H1 (cell line): ENCODE measurements at regions not wholly inside any gene's neighbourhood (a gene's known extent, or its start where the extent isn't known, plus 50 kb on each side); places are given as distances from the start of the nearest gene placed in this dataset.

ENCODE experiments used
- CTCF ChIA-PET: fragments of 300-600 bp; sonication (Branson Sonifier 250); formaldehyde crosslinking; loops from one replicate; lab custom pipeline; 2021; ENCODE audit not compliant: partially characterized antibody; lab: Charles Lee
- POLR2A ChIA-PET: fragments of 300-600 bp; sonication (Branson Sonifier 250); formaldehyde crosslinking; loops from one replicate; lab custom pipeline; 2021; ENCODE audit warnings: inconsistent platforms; ENCODE audit not compliant: partially characterized antibody; lab: Charles Lee
- DNase-seq, 2 experiments: peaks; one replicate each; pipeline versions ENCODE4 v3.0.0 to v3.0.0-alpha.2; 2010 to 2022; ENCODE audit warnings: low spot score in 2 of 2, low read depth in 1 of 2, mixed read lengths in 1 of 2
- FAIRE-seq: peaks from 2 replicates; lab custom pipeline; 2011; peaks lifted over from hg19 to GRCh38; lab: Jason Lieb, UNC
- H2AFZ ChIP-seq: 2 replicates; pipeline ENCODE4 v1.8.1; 2012; ENCODE audit warnings: low read length, inconsistent platforms
- H2AK5ac ChIP-seq: 2 replicates; pipeline ENCODE4 v1.6.1; 2013; ENCODE audit warnings: low read depth, low read length
- H2BK120ac ChIP-seq: replicated peaks from 2 replicates; pipeline ENCODE3; 2013; ENCODE audit warnings: low read depth, low read length, inconsistent platforms
- H2BK12ac ChIP-seq: 2 replicates; pipeline ENCODE4 v1.6.1; 2013; ENCODE audit warnings: low read depth, low read length
- H2BK15ac ChIP-seq: 2 replicates; pipeline ENCODE4 v1.6.1; 2013; ENCODE audit warnings: low read length
- H2BK20ac ChIP-seq: 2 replicates; pipeline ENCODE4 v1.6.1; 2013; ENCODE audit warnings: low read length
- H2BK5ac ChIP-seq: 2 replicates; pipeline ENCODE4 v1.6.1; 2013; ENCODE audit warnings: low read depth, low read length
- H3K14ac ChIP-seq: 2 replicates; pipeline ENCODE4 v1.6.1; 2013; ENCODE audit warnings: inconsistent platforms; ENCODE audit not compliant: insufficient read length
- H3K18ac ChIP-seq: 2 replicates; pipeline ENCODE4 v1.6.1; 2013; ENCODE audit warnings: low read length; ENCODE audit errors: extremely low read depth
- H3K23ac ChIP-seq: 2 replicates; pipeline ENCODE4 v1.6.1; 2013; ENCODE audit warnings: inconsistent platforms; ENCODE audit not compliant: insufficient read length
- H3K23me2 ChIP-seq: 2 replicates; pipeline ENCODE4 v1.6.1; 2013; ENCODE audit warnings: low read depth, low read length
- H3K27ac ChIP-seq: 2 replicates; pipeline ENCODE4 v1.6.1; 2011; ENCODE audit warnings: low read depth, low read length, inconsistent platforms
- H3K27me3 ChIP-seq, 4 experiments: replicated peaks in 1 of 4; 1 replicate in 1 of 4; 2 replicates in 3 of 4; pipeline versions ENCODE4 v1.6.1 to v1.8.1; 2011 to 2013; ENCODE audit warnings: low read length in 3 of 4, mild to moderate bottlenecking in 3 of 4, inconsistent platforms in 2 of 4, mixed read lengths in 2 of 4, moderate library complexity in 1 of 4; ENCODE audit not compliant: control insufficient read depth in 3 of 4, insufficient read depth in 3 of 4; ENCODE audit errors: extremely low read depth in 1 of 4
- H3K36me3 ChIP-seq, 4 experiments: 2 replicates each; pipeline versions ENCODE4 v1.6.1 to v1.8.1; 2011 to 2013; ENCODE audit warnings: mild to moderate bottlenecking in 4 of 4, low read length in 3 of 4, moderate library complexity in 2 of 4, control low read depth in 1 of 4, inconsistent platforms in 1 of 4; ENCODE audit not compliant: insufficient read depth in 4 of 4, control insufficient read depth in 2 of 4
- H3K4ac ChIP-seq: replicated peaks from 2 replicates; pipeline ENCODE3; 2013; ENCODE audit warnings: low read length, low read depth, mixed read lengths, inconsistent platforms; ENCODE audit not compliant: insufficient read length
- H3K4me1 ChIP-seq, 4 experiments: replicated peaks in 1 of 4; 1 replicate in 1 of 4; 2 replicates in 3 of 4; pipeline versions ENCODE4 v1.6.1 to v1.8.1; 2011 to 2013; ENCODE audit warnings: low read length in 3 of 4, inconsistent platforms in 2 of 4, mixed read lengths in 1 of 4; ENCODE audit not compliant: insufficient read depth in 4 of 4, control insufficient read depth in 3 of 4
- H3K4me2 ChIP-seq, 2 experiments: 2 replicates each; pipeline versions ENCODE4 v1.6.1 to v1.8.1; 2011 to 2013; ENCODE audit warnings: low read depth in 2 of 2, low read length in 2 of 2, control low read depth in 1 of 2, inconsistent platforms in 1 of 2, mild to moderate bottlenecking in 1 of 2; ENCODE audit not compliant: insufficient read depth in 1 of 2
- H3K4me3 ChIP-seq, 4 experiments: fragments of 200-600, 300-600 bp in 1 of 4; sonication (generic), shearing (Covaris generic), sonication (Bioruptor Twin) in 1 of 4; 2 replicates each; pipeline versions ENCODE4 v1.5.1 to v1.8.1; 2011 to 2016; ENCODE audit warnings: low read length in 4 of 4, low read depth in 3 of 4, control low read depth in 2 of 4, inconsistent platforms in 2 of 4, mild to moderate bottlenecking in 2 of 4, mixed read lengths in 1 of 4, moderate library complexity in 1 of 4; ENCODE audit not compliant: insufficient read depth in 2 of 4; ENCODE audit errors: extremely low read depth in 1 of 4
- H3K56ac ChIP-seq: replicated peaks from 2 replicates; pipeline ENCODE3; 2013; ENCODE audit warnings: low read depth, mild to moderate bottlenecking, mixed read lengths, low read length, inconsistent platforms; ENCODE audit not compliant: insufficient read length
- H3K79me1 ChIP-seq: 2 replicates; pipeline ENCODE4 v1.6.1; 2013; ENCODE audit warnings: low read depth, low read length, control low read depth
- H3K79me2 ChIP-seq, 2 experiments: 2 replicates each; pipeline versions ENCODE4 v1.6.1 to v1.8.1; 2012 to 2013; ENCODE audit warnings: low read length in 2 of 2, mild to moderate bottlenecking in 2 of 2, inconsistent platforms in 1 of 2; ENCODE audit not compliant: insufficient read depth in 2 of 2, control insufficient read depth in 1 of 2
- H3K9ac ChIP-seq, 4 experiments: replicated peaks in 1 of 4; 1 replicate in 1 of 4; 2 replicates in 3 of 4; pipeline versions ENCODE4 v1.6.1 to v1.8.1; 2011 to 2013; ENCODE audit warnings: low read depth in 3 of 4, low read length in 3 of 4, control low read depth in 2 of 4, mild to moderate bottlenecking in 2 of 4, moderate library complexity in 2 of 4, inconsistent platforms in 1 of 4; ENCODE audit errors: extremely low read depth in 1 of 4
- H3K9me3 ChIP-seq, 2 experiments: 2 replicates each; pipeline versions ENCODE4 v1.6.1 to v1.8.1; 2012 to 2013; ENCODE audit warnings: mild to moderate bottlenecking in 2 of 2, moderate library complexity in 2 of 2, control low read depth in 1 of 2, inconsistent platforms in 1 of 2, low read depth in 1 of 2, low read length in 1 of 2, mixed read lengths in 1 of 2; ENCODE audit not compliant: insufficient read depth in 2 of 2
- H4K20me1 ChIP-seq, 2 experiments: replicated peaks in 1 of 2; 2 replicates each; pipeline versions ENCODE3 to v1.8.1; 2011 to 2013; ENCODE audit warnings: inconsistent platforms in 2 of 2, low read length in 2 of 2, mild to moderate bottlenecking in 1 of 2; ENCODE audit not compliant: insufficient read depth in 2 of 2, control insufficient read depth in 1 of 2
- H4K5ac ChIP-seq: 2 replicates; pipeline ENCODE4 v1.6.1; 2013; ENCODE audit warnings: low read length, low read depth, mixed read lengths, inconsistent platforms; ENCODE audit not compliant: insufficient read length
- H4K8ac ChIP-seq: 2 replicates; pipeline ENCODE4 v1.8.0; 2013; ENCODE audit warnings: mild to moderate bottlenecking, moderate library complexity, low read length, inconsistent platforms; ENCODE audit not compliant: insufficient read depth; ENCODE audit errors: extremely low read depth
- H4K91ac ChIP-seq: replicated peaks from 2 replicates; pipeline ENCODE3; 2013; ENCODE audit warnings: low read length, mixed read lengths, inconsistent platforms; ENCODE audit not compliant: insufficient read length
- ASH2L ChIP-seq: fragments of 200-600, 300-600 bp; sonication (generic); IDR thresholded peaks from one replicate; pipeline ENCODE4 v1.7.1; 2017; ENCODE audit warnings: low read length
- ATF2 ChIP-seq: IDR thresholded peaks from 2 replicates; pipeline ENCODE4 v1.6.1; 2012; ENCODE audit warnings: low read length, inconsistent platforms
- BACH1 ChIP-seq: IDR thresholded peaks from 2 replicates; pipeline ENCODE4 v1.6.1; 2012; ENCODE audit warnings: low read length, improper control_type of control experiment
- CHD1 ChIP-seq: IDR thresholded peaks from 2 replicates; pipeline ENCODE4 v1.6.1; 2012; ENCODE audit warnings: low read depth, low read length, improper control_type of control experiment
- CHD2 ChIP-seq: IDR thresholded peaks from 2 replicates; pipeline ENCODE4 v1.6.1; 2012; ENCODE audit warnings: low read length, improper control_type of control experiment
- EZH2 ChIP-seq: fragments of 200-600 bp; sonication (generic); IDR thresholded peaks from 2 replicates; pipeline ENCODE4 v1.7.1; 2012; ENCODE audit warnings: low read depth, mild to moderate bottlenecking, moderate library complexity, low read length, inconsistent platforms; ENCODE audit not compliant: severe bottlenecking
- HDAC2 ChIP-seq, 2 experiments: fragments of 300-600 bp in 1 of 2; sonication (generic) in 1 of 2; IDR thresholded peaks; 2 replicates each; pipeline ENCODE4 v1.6.1; 2011 to 2012; ENCODE audit warnings: low read depth in 2 of 2, low read length in 2 of 2, mild to moderate bottlenecking in 2 of 2, moderate library complexity in 2 of 2, borderline replicate concordance in 1 of 2, inconsistent platforms in 1 of 2
- JUN ChIP-seq: IDR thresholded peaks from 2 replicates; pipeline ENCODE4 v1.6.1; 2011; ENCODE audit warnings: low read depth, mild to moderate bottlenecking, improper control_type of control experiment, low read length
- PHF8 ChIP-seq: fragments of 200-600 bp; sonication (generic); conservative IDR thresholded peaks from 2 replicates; pipeline ENCODE4 v1.7.1; 2012; ENCODE audit warnings: low read depth, mild to moderate bottlenecking, inconsistent platforms, low read length, moderate library complexity
- POLR2A ChIP-seq, 2 experiments: IDR thresholded peaks; 1 replicate in 1 of 2; 2 replicates in 1 of 2; pipeline ENCODE4 v1.6.1; 2011; ENCODE audit warnings: low read depth in 2 of 2, low read length in 2 of 2, mild to moderate bottlenecking in 2 of 2; ENCODE audit errors: control extremely low read depth in 1 of 2
- POU5F1 ChIP-seq: IDR thresholded peaks from 2 replicates; pipeline ENCODE4 v1.6.1; 2011; ENCODE audit warnings: low read depth, mild to moderate bottlenecking, low read length, moderate library complexity
- RAD21 ChIP-seq, 2 experiments: IDR thresholded peaks in 1 of 2; conservative IDR thresholded peaks in 1 of 2; 2 replicates each; pipeline ENCODE4 v1.6.1; 2011; ENCODE audit warnings: low read depth in 2 of 2, low read length in 2 of 2, improper control_type of control experiment in 1 of 2, inconsistent platforms in 1 of 2, mild to moderate bottlenecking in 1 of 2, moderate library complexity in 1 of 2
- SP2 ChIP-seq: IDR thresholded peaks from 2 replicates; pipeline ENCODE4 v1.6.1; 2012; ENCODE audit warnings: mild to moderate bottlenecking, low read length, inconsistent platforms
- TAF1 ChIP-seq: IDR thresholded peaks from 2 replicates; pipeline ENCODE4 v1.6.1; 2011; ENCODE audit warnings: mild to moderate bottlenecking, low read depth, low read length
- YY1 ChIP-seq: IDR thresholded peaks from 2 replicates; pipeline ENCODE4 v1.6.1; 2011; ENCODE audit warnings: low read depth, mild to moderate bottlenecking, low read length

- Histone ChIP-seq H3K4ac (no peak overlapping the region), H2BK20ac (no peak overlapping the region), H2AFZ (no peak overlapping the region), H2BK15ac (no peak overlapping the region), H3K56ac (no peak overlapping the region), H3K27me3 (no peaks in the 10 kb centered on the region), H3K4me2 (no peak overlapping the region), H3K9ac (no peak overlapping the region), H2BK12ac (no peak overlapping the region), H3K9me3 (peaks cover 9 to 13% of the 10 kb centered on the region in 2 experiments), H4K8ac (no peak overlapping the region), H2AK5ac (no peak overlapping the region), H2BK120ac (no peak overlapping the region), H3K4me3 (no peak overlapping the region), H4K20me1 (no peaks in the 10 kb centered on the region), H3K36me3 (peaks cover 0 to 2% (median 0%) of the 10 kb centered on the region in 4 experiments; a peak in 1 of 8 replicates), H3K79me2 (no peaks in the 10 kb centered on the region), H3K23me2 (no peaks in the 10 kb centered on the region), H3K27ac (no peak overlapping the region), H4K91ac (no peak overlapping the region), H4K5ac (no peak overlapping the region), H3K18ac (no peak overlapping the region), H3K4me1 (no peaks in the 10 kb centered on the region), H3K79me1 (no peaks in the 10 kb centered on the region), H3K23ac (no peak overlapping the region), H2BK5ac (no peak overlapping the region), H3K14ac (no peak overlapping the region)
- POLR2A ChIA-PET, result no interaction called here
- FAIRE-seq (no peak), DNase-seq (no peak)
- CTCF ChIA-PET, result interaction anchor here (1.1 kb wide), 1 partner anchor 28 kb away, joined by 3 read pairs; no protein-coding TSS in a partner anchor
- TF ChIP-seq BACH1, result no peak
- no peak for TF ChIP-seq ATF2
- TF ChIP-seq PHF8, result no peak
- no peak for TF ChIP-seq CHD2
- TF ChIP-seq SP2, result no peak
- TF ChIP-seq EZH2, result no peak
- no peak for TF ChIP-seq YY1
- no peak for TF ChIP-seq JUN
- TF ChIP-seq ASH2L, result no peak
- TF ChIP-seq POLR2A (IDR thresholded peaks at IDR 0.05; ENCODE audit: control extremely low read depth in 1 of 2, low read depth in 2 of 2, low read length in 2 of 2), result no peak
- TF ChIP-seq POU5F1, result no peak
- no peak for TF ChIP-seq TAF1
- no peak for TF ChIP-seq HDAC2 (IDR thresholded peaks at IDR 0.05; ENCODE audit: borderline replicate concordance in 1 of 2, low read depth in 2 of 2, low read length in 2 of 2)
- no peak for TF ChIP-seq RAD21 (IDR thresholded peaks at IDR 0.05 in 1 of 2, conservative IDR thresholded peaks at IDR 0.05 in 1 of 2; ENCODE audit: low read depth in 2 of 2, low read length in 2 of 2)
- TF ChIP-seq CHD1, result no peak
These were observed 896.1 kb upstream of the LCORL start for GRCh38 chr4:18917689-18918088.
